ENCODE measurements at regions not wholly inside any gene's neighbourhood (a gene's known extent, or its start where the extent isn't known, plus 50 kb on each side); places are given as distances from the start of the nearest gene placed in this dataset.
A peak's percentile ranks its signal among the peaks of the same experiment; 100 is the strongest.

DNA sequence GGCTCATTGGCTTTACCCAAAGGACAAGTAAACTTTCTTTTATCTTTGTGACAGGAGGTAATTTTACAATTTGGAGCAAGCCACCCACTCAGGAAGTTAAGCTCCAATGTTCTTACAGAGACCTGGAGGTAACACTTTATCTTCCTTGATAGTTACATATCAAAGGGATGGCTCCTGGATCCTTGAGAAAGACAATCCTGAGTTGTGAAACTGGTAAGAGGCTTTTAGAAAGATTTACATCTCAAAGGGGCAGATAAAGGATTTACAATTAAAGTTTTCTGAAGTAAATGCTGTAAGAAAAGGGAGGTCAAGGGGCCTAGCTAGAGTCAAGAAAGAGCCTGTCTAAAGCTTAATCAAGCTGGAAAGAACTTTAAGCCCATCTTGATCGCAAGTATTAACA is 124.4 kb upstream of the ZNF804B start:
- CTCF ChIA-PET (ENCODE audit: partially characterized antibody): interaction anchor here (1.2 to 1.4 kb wide), 2 partner anchors 20 to 31 kb away, joined by 3 to 4 read pairs; no protein-coding TSS in a partner anchor
- Histone ChIP-seq H4K91ac (replicated peaks; ENCODE audit: insufficient read length, low read length) (no peak overlapping the region), H4K5ac (ENCODE audit: insufficient read length, low read depth, low read length) (no peak overlapping the region), H3K9me3 (ENCODE audit: insufficient read depth in 2 of 2, low read depth in 1 of 2, low read length in 1 of 2) (no peaks in the 10 kb centered on the region; a peak in 1 of 4 replicates), H3K23ac (ENCODE audit: insufficient read length) (no peak overlapping the region), H3K4me2 (ENCODE audit: insufficient read depth in 1 of 2, low read depth in 2 of 2, low read length in 2 of 2) (peak overlapping the region; percentile 14 to 55), H3K14ac (ENCODE audit: insufficient read length) (no peak overlapping the region), H2BK120ac (replicated peaks; ENCODE audit: low read depth, low read length) (no peak overlapping the region), H2BK15ac (ENCODE audit: low read length) (no peak overlapping the region), H3K56ac (replicated peaks; ENCODE audit: insufficient read length, low read depth, low read length) (no peak overlapping the region), H3K9ac (replicated peaks in 1 of 4; ENCODE audit: extremely low read depth in 1 of 4, low read depth in 3 of 4, low read length in 3 of 4) (no peak overlapping the region), H2AFZ (ENCODE audit: low read length) (no peak overlapping the region), H3K4me3 (ENCODE audit: extremely low read depth in 1 of 4, insufficient read depth in 2 of 4, low read depth in 3 of 4, low read length in 4 of 4) (peak overlapping the region in 2 of 4 experiments; percentile 3 to 35; a peak in 1 of 8 replicates), H2AK5ac (ENCODE audit: low read depth, low read length) (no peak overlapping the region), H3K4ac (replicated peaks; ENCODE audit: insufficient read length, low read depth, low read length) (no peak overlapping the region), H3K27ac (ENCODE audit: low read depth, low read length) (no peak overlapping the region), H2BK12ac (ENCODE audit: low read depth, low read length) (no peak overlapping the region), H2BK5ac (ENCODE audit: low read depth, low read length) (no peak overlapping the region), H3K27me3 (replicated peaks in 1 of 4; ENCODE audit: control insufficient read depth in 3 of 4, extremely low read depth in 1 of 4, insufficient read depth in 3 of 4, low read length in 3 of 4) (no peaks in the 10 kb centered on the region), H4K8ac (ENCODE audit: extremely low read depth, insufficient read depth, low read length) (no peak overlapping the region), H3K79me1 (ENCODE audit: low read depth, low read length) (no peaks in the 10 kb centered on the region), H3K23me2 (ENCODE audit: low read depth, low read length) (no peaks in the 10 kb centered on the region), H3K18ac (ENCODE audit: extremely low read depth, low read length) (no peak overlapping the region), H3K4me1 (replicated peaks in 1 of 4; ENCODE audit: control insufficient read depth in 3 of 4, insufficient read depth in 4 of 4, low read length in 3 of 4) (peaks cover 0 to 6% (median 3%) of the 10 kb centered on the region in 4 experiments; a peak in 4 of 7 replicates), H2BK20ac (ENCODE audit: low read length) (no peak overlapping the region), H3K36me3 (ENCODE audit: control insufficient read depth in 2 of 4, insufficient read depth in 4 of 4, low read length in 3 of 4) (no peaks in the 10 kb centered on the region), H4K20me1 (replicated peaks in 1 of 2; ENCODE audit: control insufficient read depth in 1 of 2, insufficient read depth in 2 of 2, low read length in 2 of 2) (no peaks in the 10 kb centered on the region), H3K79me2 (ENCODE audit: control insufficient read depth in 1 of 2, insufficient read depth in 2 of 2, low read length in 2 of 2) (no peaks in the 10 kb centered on the region)
- 29% methylated on average over 1 of the region's 1 CpG; no CpG with 5 or more reads in 1 of the 2 experiments for WGBS, 2 experiments (ENCODE audit: extremely low coverage in 1 of 2, insufficient coverage in 1 of 2, insufficient read length in 1 of 2, insufficient replicate concordance in 2 of 2, low coverage in 1 of 2, low lambda C conversion rate in 2 of 2, missing lambda C conversion rate in 1 of 2)
- POLR2A ChIA-PET (ENCODE audit: partially characterized antibody): no interaction called here
- DNase-seq (ENCODE audit: low read depth in 1 of 2, low spot score in 2 of 2): peak in 1 of 2 experiments; percentile 53
- FAIRE-seq: peak; percentile 92
- TF ChIP-seq HDAC2 (IDR thresholded peaks at IDR 0.05; ENCODE audit: borderline replicate concordance in 1 of 2, low read depth in 2 of 2, low read length in 2 of 2): peak in 1 of 2 experiments; percentile 80; a peak in 1 of 4 replicates
- peak; percentile 83 for TF ChIP-seq NANOG (IDR thresholded peaks at IDR 0.05; ENCODE audit: insufficient read depth, low read depth, low read length, poor library complexity, severe bottlenecking)
- TF ChIP-seq BCL11A (IDR thresholded peaks at IDR 0.05; ENCODE audit: low read depth in 2 of 2, low read length in 2 of 2): peak; percentile 7 to 25
- peak; percentile 91 for TF ChIP-seq CEBPB (IDR thresholded peaks at IDR 0.05; ENCODE audit: low read depth, low read length)
- TF ChIP-seq BRCA1 (IDR thresholded peaks at IDR 0.05; ENCODE audit: low read depth, low read length): no peak
